ENCODE measurements at regions not wholly inside any gene's neighbourhood (a gene's known extent, or its start where the extent isn't known, plus 50 kb on each side); places are given as distances from the start of the nearest gene placed in this dataset.

DNA sequence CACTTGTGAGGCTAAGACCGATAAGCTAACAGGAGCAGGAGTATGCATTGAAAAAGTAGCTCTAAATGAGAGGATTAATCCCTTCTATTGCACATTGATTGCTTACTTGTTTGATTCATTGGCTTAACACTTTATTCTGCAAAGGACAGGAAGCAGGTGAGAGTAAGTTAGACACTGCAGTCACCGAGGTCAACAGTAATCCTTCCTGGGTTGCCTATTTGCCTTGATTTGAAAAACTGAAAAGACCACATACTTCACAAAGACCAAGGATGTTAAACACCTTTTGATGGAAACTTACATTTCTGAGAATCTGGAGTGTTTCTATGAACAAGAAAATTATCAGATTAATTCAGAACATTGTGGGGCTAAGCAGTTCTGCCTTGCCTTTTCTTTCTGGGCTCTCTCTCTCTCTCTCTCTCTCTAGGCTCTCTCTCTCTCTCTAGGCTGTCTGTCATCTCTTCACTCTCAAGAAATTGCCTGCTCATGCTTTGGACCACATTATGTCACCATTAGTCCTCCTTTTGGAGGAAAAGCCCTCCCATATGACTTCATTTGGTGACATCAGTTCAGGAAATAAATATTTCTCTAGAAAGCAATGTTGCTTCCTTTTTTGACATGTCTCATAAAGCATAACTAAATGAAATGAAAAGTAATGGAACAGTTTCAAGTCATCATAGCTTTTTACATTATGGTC lies 103.8 kb downstream of the TNFSF18 start:
- no peak for TF ChIP-seq POLR2AphosphoS5 (IDR thresholded peaks at IDR 0.05; ENCODE audit: borderline replicate concordance, low read depth, low read length)
- no peak for TF ChIP-seq EZH2 (IDR thresholded peaks at IDR 0.05)

Data from SK-N-MC (cell line).